ENCODE measurements at regions not wholly inside any gene's neighbourhood (a gene's known extent, or its start where the extent isn't known, plus 50 kb on each side); places are given as distances from the start of the nearest gene placed in this dataset.

DNA sequence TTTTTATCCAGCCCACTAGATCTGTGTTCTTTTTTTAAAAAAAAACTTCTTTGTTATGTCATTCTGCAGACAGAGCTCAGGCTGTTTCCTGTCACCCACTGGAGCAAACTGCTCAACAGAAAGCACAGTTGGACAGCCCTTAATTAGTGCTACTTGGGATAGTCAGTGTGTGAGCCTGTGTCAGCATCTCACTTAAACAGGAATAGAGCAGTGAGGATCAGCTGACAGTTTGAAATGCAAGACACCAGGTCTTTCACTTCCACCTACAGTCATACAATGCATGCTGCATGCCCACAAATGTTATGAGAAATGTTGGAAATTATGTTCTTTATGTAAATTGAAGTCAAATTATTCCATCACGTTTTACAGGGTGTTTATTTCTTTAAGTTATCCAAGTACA is 174.9 kb downstream of the NR4A2 start:
- H3K79me2 ChIP-seq (ENCODE audit: insufficient read depth, low read length), result no peaks in the 10 kb centered on the region
- no peak overlapping the region for H3K4me2 ChIP-seq (ENCODE audit: low read depth, low read length, poor library complexity, severe bottlenecking)
- H3K4me1 ChIP-seq (ENCODE audit: insufficient read depth, low read length, poor library complexity, severe bottlenecking), result no peaks in the 10 kb centered on the region
- no peaks in the 10 kb centered on the region for H3F3A ChIP-seq (ENCODE audit: low read depth)
- H3K9ac ChIP-seq (ENCODE audit: low read depth, low read length, poor library complexity, severe bottlenecking), result no peak overlapping the region
- H4K20me1 ChIP-seq (ENCODE audit: insufficient read depth, low read length, poor library complexity, severe bottlenecking), result no peaks in the 10 kb centered on the region
- H3K27me3 ChIP-seq (ENCODE audit: insufficient read depth, low read length, poor library complexity, severe bottlenecking), result no peaks in the 10 kb centered on the region
- H3K36me3 ChIP-seq (ENCODE audit: insufficient read depth, low read length), result no peaks in the 10 kb centered on the region
- H3K9me2 ChIP-seq (replicated peaks; ENCODE audit: low read depth, low read length), result no peaks in the 10 kb centered on the region
- no peak for TF ChIP-seq EZH2phosphoT487 (IDR thresholded peaks at IDR 0.05; ENCODE audit: borderline replicate concordance)
- TF ChIP-seq, protein P1, sequence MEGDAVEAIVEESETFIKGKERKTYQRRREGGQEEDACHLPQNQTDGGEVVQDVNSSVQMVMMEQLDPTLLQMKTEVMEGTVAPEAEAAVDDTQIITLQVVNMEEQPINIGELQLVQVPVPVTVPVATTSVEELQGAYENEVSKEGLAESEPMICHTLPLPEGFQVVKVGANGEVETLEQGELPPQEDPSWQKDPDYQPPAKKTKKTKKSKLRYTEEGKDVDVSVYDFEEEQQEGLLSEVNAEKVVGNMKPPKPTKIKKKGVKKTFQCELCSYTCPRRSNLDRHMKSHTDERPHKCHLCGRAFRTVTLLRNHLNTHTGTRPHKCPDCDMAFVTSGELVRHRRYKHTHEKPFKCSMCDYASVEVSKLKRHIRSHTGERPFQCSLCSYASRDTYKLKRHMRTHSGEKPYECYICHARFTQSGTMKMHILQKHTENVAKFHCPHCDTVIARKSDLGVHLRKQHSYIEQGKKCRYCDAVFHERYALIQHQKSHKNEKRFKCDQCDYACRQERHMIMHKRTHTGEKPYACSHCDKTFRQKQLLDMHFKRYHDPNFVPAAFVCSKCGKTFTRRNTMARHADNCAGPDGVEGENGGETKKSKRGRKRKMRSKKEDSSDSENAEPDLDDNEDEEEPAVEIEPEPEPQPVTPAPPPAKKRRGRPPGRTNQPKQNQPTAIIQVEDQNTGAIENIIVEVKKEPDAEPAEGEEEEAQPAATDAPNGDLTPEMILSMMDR (conservative IDR thresholded peaks at IDR 0.05; ENCODE audit: low read length), result no peak
- no peaks in the 10 kb centered on the region for H3K9me3 ChIP-seq (ENCODE audit: insufficient read depth, low read depth, low read length)
- no peak overlapping the region for H3K4me3 ChIP-seq (ENCODE audit: low read length, poor library complexity, severe bottlenecking)
- H2AFZ ChIP-seq (ENCODE audit: low read length), result no peak overlapping the region

DNA sequence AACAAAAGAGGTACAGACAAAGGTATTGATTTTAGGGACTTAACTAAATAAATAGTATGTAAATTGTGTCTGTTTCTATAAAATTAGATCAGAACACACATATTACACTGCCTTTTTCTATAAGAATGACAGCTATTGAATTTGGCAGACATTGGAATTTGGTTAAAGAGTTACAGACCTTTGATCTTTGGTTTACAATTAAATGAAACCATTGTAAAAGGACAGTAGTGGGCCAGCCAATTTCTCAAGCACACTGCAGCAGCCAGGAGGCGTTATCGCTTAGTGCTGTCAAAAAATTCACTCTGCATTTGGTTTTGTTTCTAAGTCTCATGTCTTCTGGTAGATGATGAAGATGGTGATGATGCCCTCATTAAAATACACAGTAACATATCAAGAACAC is 175.9 kb downstream of the NR4A2 start:
- no peaks in the 10 kb centered on the region for H3K9me3 ChIP-seq (ENCODE audit: insufficient read depth, low read depth, low read length)
- no peaks in the 10 kb centered on the region for H3K27me3 ChIP-seq (ENCODE audit: insufficient read depth, low read length, poor library complexity, severe bottlenecking)
- H3F3A ChIP-seq (ENCODE audit: low read depth), result no peaks in the 10 kb centered on the region
- TF ChIP-seq EZH2phosphoT487 (IDR thresholded peaks at IDR 0.05; ENCODE audit: borderline replicate concordance), result no peak
- TF ChIP-seq, protein P1 (conservative IDR thresholded peaks at IDR 0.05; ENCODE audit: low read length), result peak; percentile 26
- H3K4me1 ChIP-seq (ENCODE audit: insufficient read depth, low read length, poor library complexity, severe bottlenecking), result no peaks in the 10 kb centered on the region
- H3K9ac ChIP-seq (ENCODE audit: low read depth, low read length, poor library complexity, severe bottlenecking), result no peak overlapping the region
- no peak overlapping the region for H3K4me2 ChIP-seq (ENCODE audit: low read depth, low read length, poor library complexity, severe bottlenecking)
- H3K79me2 ChIP-seq (ENCODE audit: insufficient read depth, low read length), result no peaks in the 10 kb centered on the region
- no peak overlapping the region for H2AFZ ChIP-seq (ENCODE audit: low read length)
- no peaks in the 10 kb centered on the region for H3K9me2 ChIP-seq (replicated peaks; ENCODE audit: low read depth, low read length)
- H4K20me1 ChIP-seq (ENCODE audit: insufficient read depth, low read length, poor library complexity, severe bottlenecking), result no peaks in the 10 kb centered on the region
- no peak overlapping the region for H3K4me3 ChIP-seq (ENCODE audit: low read length, poor library complexity, severe bottlenecking)
- H3K36me3 ChIP-seq (ENCODE audit: insufficient read depth, low read length), result no peaks in the 10 kb centered on the region

DNA sequence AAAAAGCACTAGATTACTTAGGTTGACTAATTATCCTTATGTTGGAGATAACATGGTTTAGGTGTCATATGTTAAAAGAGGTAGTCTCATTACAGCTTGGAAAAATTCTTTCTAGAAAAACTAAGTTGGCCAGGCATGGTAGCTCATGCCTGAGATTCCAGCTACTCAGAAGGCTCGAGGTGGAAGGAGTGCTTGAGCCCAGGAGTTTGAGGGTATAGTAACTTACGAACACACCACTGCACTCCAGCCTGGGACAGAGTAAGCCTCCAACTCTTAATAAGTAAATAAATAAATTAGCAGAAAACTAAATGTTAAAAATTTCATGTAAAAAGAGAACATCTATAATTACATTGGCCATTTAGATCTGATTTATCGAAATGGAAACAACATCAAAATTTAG is 177.2 kb downstream of the NR4A2 start:
- Histone ChIP-seq H3K79me2 (ENCODE audit: insufficient read depth, low read length) (no peaks in the 10 kb centered on the region), H3K9ac (ENCODE audit: low read depth, low read length, poor library complexity, severe bottlenecking) (no peak overlapping the region), H3K4me1 (ENCODE audit: insufficient read depth, low read length, poor library complexity, severe bottlenecking) (no peaks in the 10 kb centered on the region), H3K4me2 (ENCODE audit: low read depth, low read length, poor library complexity, severe bottlenecking) (no peak overlapping the region), H3K9me3 (ENCODE audit: insufficient read depth, low read depth, low read length) (no peaks in the 10 kb centered on the region), H3F3A (ENCODE audit: low read depth) (no peaks in the 10 kb centered on the region), H4K20me1 (ENCODE audit: insufficient read depth, low read length, poor library complexity, severe bottlenecking) (no peaks in the 10 kb centered on the region), H2AFZ (ENCODE audit: low read length) (no peak overlapping the region), H3K36me3 (ENCODE audit: insufficient read depth, low read length) (no peaks in the 10 kb centered on the region), H3K4me3 (ENCODE audit: low read length, poor library complexity, severe bottlenecking) (no peak overlapping the region), H3K27me3 (ENCODE audit: insufficient read depth, low read length, poor library complexity, severe bottlenecking) (no peaks in the 10 kb centered on the region), H3K9me2 (replicated peaks; ENCODE audit: low read depth, low read length) (no peaks in the 10 kb centered on the region)
- no peak for TF ChIP-seq EZH2phosphoT487 (IDR thresholded peaks at IDR 0.05; ENCODE audit: borderline replicate concordance)
- TF ChIP-seq, protein P1 (conservative IDR thresholded peaks at IDR 0.05; ENCODE audit: low read length), result no peak
